ENCODE measurements at regions not wholly inside any gene's neighbourhood (a gene's known extent, or its start where the extent isn't known, plus 50 kb on each side); places are given as distances from the start of the nearest gene placed in this dataset.

- FAIRE-seq (no peak), DNase-seq (no peak)
- H3K4me3 ChIP-seq (ENCODE audit: low read depth in 1 of 3, low read length in 3 of 3), result no peak overlapping the region
- no peak overlapping the region for H3K27ac ChIP-seq (ENCODE audit: low read depth in 1 of 3, low read length in 2 of 3)
- no peaks in the 10 kb centered on the region for H3K27me3 ChIP-seq (ENCODE audit: control insufficient read depth in 3 of 3, insufficient read depth in 3 of 3, low read length in 3 of 3)
- peaks cover 0 to 8% (median 0%) of the 10 kb centered on the region in 3 donors for H3K36me3 ChIP-seq (ENCODE audit: control insufficient read depth in 3 of 3, insufficient read depth in 2 of 3, low read depth in 1 of 3, low read length in 3 of 3)
- peaks cover 0 to 11% (median 6%) of the 10 kb centered on the region in 3 donors for H3K4me1 ChIP-seq (ENCODE audit: control insufficient read depth in 3 of 3, insufficient read depth in 2 of 3, low read depth in 1 of 3, low read length in 2 of 3)
- 80 to 84% (median 80%) methylated on average over 2 of the region's 2 CpGs for WGBS, 3 donors
- no peaks in the 10 kb centered on the region for H3K9me3 ChIP-seq (ENCODE audit: control insufficient read depth in 2 of 2, insufficient read depth in 1 of 2, low read depth in 1 of 2, low read length in 1 of 2)
Measured at GRCh38 chr11:8785998-8786397, 103.4 kb downstream of the RPL27A start.

- DNase-seq (no peak), FAIRE-seq (no peak)
- H3K36me3 ChIP-seq (ENCODE audit: control insufficient read depth in 3 of 3, insufficient read depth in 2 of 3, low read depth in 1 of 3, low read length in 3 of 3), result peaks cover 0 to 6% (median 0%) of the 10 kb centered on the region in 3 donors
- H3K9me3 ChIP-seq (ENCODE audit: control insufficient read depth in 2 of 2, insufficient read depth in 1 of 2, low read depth in 1 of 2, low read length in 1 of 2), result no peaks in the 10 kb centered on the region
- 88 to 97% (median 88%) methylated on average over 1 of the region's 1 CpG for WGBS, 3 donors
- H3K27me3 ChIP-seq (ENCODE audit: control insufficient read depth in 3 of 3, insufficient read depth in 3 of 3, low read length in 3 of 3), result no peaks in the 10 kb centered on the region
- no peak overlapping the region for H3K4me3 ChIP-seq (ENCODE audit: low read depth in 1 of 3, low read length in 3 of 3)
- H3K27ac ChIP-seq (ENCODE audit: low read depth in 1 of 3, low read length in 2 of 3), result no peak overlapping the region
- peaks cover 0 to 11% (median 8%) of the 10 kb centered on the region in 3 donors for H3K4me1 ChIP-seq (ENCODE audit: control insufficient read depth in 3 of 3, insufficient read depth in 2 of 3, low read depth in 1 of 3, low read length in 2 of 3)
Measured at GRCh38 chr11:8786933-8787332, 104.3 kb downstream of the RPL27A start.

- WGBS, 3 donors, result 33 to 44% (median 39%) methylated on average over 7 of the region's 7 CpGs
- H3K36me3 ChIP-seq (ENCODE audit: control insufficient read depth in 3 of 3, insufficient read depth in 2 of 3, low read depth in 1 of 3, low read length in 3 of 3), result peaks cover 0 to 6% (median 0%) of the 10 kb centered on the region in 3 donors
- H3K4me3 ChIP-seq (ENCODE audit: low read depth in 1 of 3, low read length in 3 of 3), result no peak overlapping the region
- no peaks in the 10 kb centered on the region for H3K27me3 ChIP-seq (ENCODE audit: control insufficient read depth in 3 of 3, insufficient read depth in 3 of 3, low read length in 3 of 3)
- H3K9me3 ChIP-seq (ENCODE audit: control insufficient read depth in 2 of 2, insufficient read depth in 1 of 2, low read depth in 1 of 2, low read length in 1 of 2), result no peaks in the 10 kb centered on the region
- DNase-seq (no peak), FAIRE-seq (no peak)
- no peak overlapping the region for H3K27ac ChIP-seq (ENCODE audit: low read depth in 1 of 3, low read length in 2 of 3)
- peaks cover 0 to 11% (median 8%) of the 10 kb centered on the region in 3 donors for H3K4me1 ChIP-seq (ENCODE audit: control insufficient read depth in 3 of 3, insufficient read depth in 2 of 3, low read depth in 1 of 3, low read length in 2 of 3)
Measured at GRCh38 chr11:8787372-8787771, 104.8 kb downstream of the RPL27A start.

GRCh38 chr11:8788616-8789015, 106.0 kb downstream of the RPL27A start:
- peaks cover 0 to 13% (median 10%) of the 10 kb centered on the region in 3 donors for H3K4me1 ChIP-seq (ENCODE audit: control insufficient read depth in 3 of 3, insufficient read depth in 2 of 3, low read depth in 1 of 3, low read length in 2 of 3)
- H3K27ac ChIP-seq (ENCODE audit: low read depth in 1 of 3, low read length in 2 of 3), result no peak overlapping the region
- no peak for FAIRE-seq
- H3K36me3 ChIP-seq (ENCODE audit: control insufficient read depth in 3 of 3, insufficient read depth in 2 of 3, low read depth in 1 of 3, low read length in 3 of 3), result peaks cover 0 to 6% (median 0%) of the 10 kb centered on the region in 3 donors
- no peak for DNase-seq
- no peak overlapping the region for H3K4me3 ChIP-seq (ENCODE audit: low read depth in 1 of 3, low read length in 3 of 3)
- 81 to 96% (median 84%) methylated on average over 2 of the region's 2 CpGs for WGBS, 3 donors
- no peaks in the 10 kb centered on the region for H3K27me3 ChIP-seq (ENCODE audit: control insufficient read depth in 3 of 3, insufficient read depth in 3 of 3, low read length in 3 of 3)
- no peaks in the 10 kb centered on the region for H3K9me3 ChIP-seq (ENCODE audit: control insufficient read depth in 2 of 2, insufficient read depth in 1 of 2, low read depth in 1 of 2, low read length in 1 of 2)

GRCh38 chr11:8789864-8790263, 107.3 kb downstream of the RPL27A start:
- Histone ChIP-seq H3K27ac (ENCODE audit: low read depth in 1 of 3, low read length in 2 of 3) (peak overlapping the region in 1 of 3 donors; percentile 53), H3K27me3 (ENCODE audit: control insufficient read depth in 3 of 3, insufficient read depth in 3 of 3, low read length in 3 of 3) (no peaks in the 10 kb centered on the region), H3K4me1 (ENCODE audit: control insufficient read depth in 3 of 3, insufficient read depth in 2 of 3, low read depth in 1 of 3, low read length in 2 of 3) (peaks cover under 1 to 20% (median 16%) of the 10 kb centered on the region in 3 donors), H3K9me3 (ENCODE audit: control insufficient read depth in 2 of 2, insufficient read depth in 1 of 2, low read depth in 1 of 2, low read length in 1 of 2) (no peaks in the 10 kb centered on the region), H3K4me3 (ENCODE audit: low read depth in 1 of 3, low read length in 3 of 3) (no peak overlapping the region), H3K36me3 (ENCODE audit: control insufficient read depth in 3 of 3, insufficient read depth in 2 of 3, low read depth in 1 of 3, low read length in 3 of 3) (peaks cover 0 to 6% (median 0%) of the 10 kb centered on the region in 3 donors)
- WGBS, 3 donors, result 33 to 47% (median 38%) methylated on average over 2 of the region's 2 CpGs
- DNase-seq (peak in 1 of 2 donors; percentile 59), FAIRE-seq (no peak)

- 17 to 69% (median 28%) methylated on average over 2 of the region's 2 CpGs for WGBS, 3 donors
- FAIRE-seq (no peak), DNase-seq (peak; percentile 33 to 67)
- Histone ChIP-seq H3K27me3 (ENCODE audit: control insufficient read depth in 3 of 3, insufficient read depth in 3 of 3, low read length in 3 of 3) (no peaks in the 10 kb centered on the region), H3K9me3 (ENCODE audit: control insufficient read depth in 2 of 2, insufficient read depth in 1 of 2, low read depth in 1 of 2, low read length in 1 of 2) (no peaks in the 10 kb centered on the region), H3K4me3 (ENCODE audit: low read depth in 1 of 3, low read length in 3 of 3) (no peak overlapping the region), H3K27ac (ENCODE audit: low read depth in 1 of 3, low read length in 2 of 3) (peak overlapping the region in 1 of 3 donors; percentile 53), H3K4me1 (ENCODE audit: control insufficient read depth in 3 of 3, insufficient read depth in 2 of 3, low read depth in 1 of 3, low read length in 2 of 3) (peaks cover 2 to 26% (median 18%) of the 10 kb centered on the region in 3 donors), H3K36me3 (ENCODE audit: control insufficient read depth in 3 of 3, insufficient read depth in 2 of 3, low read depth in 1 of 3, low read length in 3 of 3) (peaks cover 0 to 6% (median 0%) of the 10 kb centered on the region in 3 donors)
Measured at GRCh38 chr11:8790968-8791367, 108.4 kb downstream of the RPL27A start.

- Histone ChIP-seq H3K4me3 (ENCODE audit: low read depth in 1 of 3, low read length in 3 of 3) (no peak overlapping the region), H3K4me1 (ENCODE audit: control insufficient read depth in 3 of 3, insufficient read depth in 2 of 3, low read depth in 1 of 3, low read length in 2 of 3) (peaks cover 2 to 26% (median 18%) of the 10 kb centered on the region in 3 donors), H3K27me3 (ENCODE audit: control insufficient read depth in 3 of 3, insufficient read depth in 3 of 3, low read length in 3 of 3) (no peaks in the 10 kb centered on the region), H3K36me3 (ENCODE audit: control insufficient read depth in 3 of 3, insufficient read depth in 2 of 3, low read depth in 1 of 3, low read length in 3 of 3) (peaks cover 0 to 3% (median 0%) of the 10 kb centered on the region in 3 donors), H3K9me3 (ENCODE audit: control insufficient read depth in 2 of 2, insufficient read depth in 1 of 2, low read depth in 1 of 2, low read length in 1 of 2) (no peaks in the 10 kb centered on the region), H3K27ac (ENCODE audit: low read depth in 1 of 3, low read length in 2 of 3) (peak overlapping the region in 1 of 3 donors; percentile 53)
- FAIRE-seq, result no peak
- 36 to 61% (median 55%) methylated on average over 3 of the region's 3 CpGs for WGBS, 3 donors
- DNase-seq, result no peak
Measured at GRCh38 chr11:8792710-8793109, 110.1 kb downstream of the RPL27A start.

GRCh38 chr11:8793114-8793777, 110.7 kb downstream of the RPL27A start:
- H3K27me3 ChIP-seq (ENCODE audit: control insufficient read depth in 3 of 3, insufficient read depth in 3 of 3, low read length in 3 of 3), result no peaks in the 10 kb centered on the region
- no peak overlapping the region for H3K4me3 ChIP-seq (ENCODE audit: low read depth in 1 of 3, low read length in 3 of 3)
- FAIRE-seq (no peak), DNase-seq (no peak)
- no peak overlapping the region for H3K27ac ChIP-seq (ENCODE audit: low read depth in 1 of 3, low read length in 2 of 3)
- H3K36me3 ChIP-seq (ENCODE audit: control insufficient read depth in 3 of 3, insufficient read depth in 2 of 3, low read depth in 1 of 3, low read length in 3 of 3), result peaks cover 0 to 3% (median 0%) of the 10 kb centered on the region in 3 donors
- 60 to 70% (median 62%) methylated on average over 4 of the region's 4 CpGs for WGBS, 3 donors
- no peaks in the 10 kb centered on the region for H3K9me3 ChIP-seq (ENCODE audit: control insufficient read depth in 2 of 2, insufficient read depth in 1 of 2, low read depth in 1 of 2, low read length in 1 of 2)
- H3K4me1 ChIP-seq (ENCODE audit: control insufficient read depth in 3 of 3, insufficient read depth in 2 of 3, low read depth in 1 of 3, low read length in 2 of 3), result peaks cover 2 to 26% (median 18%) of the 10 kb centered on the region in 3 donors
